NCI-H1930 (cell line): ENCODE measurements at regions not wholly inside any gene's neighbourhood (a gene's known extent, or its start where the extent isn't known, plus 50 kb on each side); places are given as distances from the start of the nearest gene placed in this dataset.

Experiments used
- DNase-seq, 2 experiments: peaks; one replicate each; lab custom pipeline; 2025; lab: John Stamatoyannopoulos, UW

- DNase-seq = no peak
These were observed 49.7 kb upstream of the SLC2A1 start for GRCh38 chr1:43008115-43009060.
